K562 (cell line): ENCODE measurements at regions not wholly inside any gene's neighbourhood (a gene's known extent, or its start where the extent isn't known, plus 50 kb on each side); places are given as distances from the start of the nearest gene placed in this dataset.
A peak's percentile ranks its signal among the peaks of the same experiment; 100 is the strongest.

ENCODE experiments used
- ATAC-seq: fragments of 200-7000 bp; cut with Tn5 transposase; 3 replicates; pipeline ENCODE4 v1.9.1; 2020; ENCODE audit warnings: moderate library complexity
- BruUV-seq: library from RNA; stranded (reverse); fragments of 400-500 nt; replicated peaks from 2 replicates; lab custom pipeline; 2021; lab: Mats Ljungman, UMichigan
- CTCF ChIA-PET: fragments of 300-600 bp; formaldehyde crosslinking; extraction: SDS; loops from one replicate; lab custom pipeline; 2021; ENCODE audit warnings: low intra/inter-chr PET ratio; lab: Yijun Ruan, JAX
- POLR2A ChIA-PET: fragments of 300-600, 350-650 bp; sonication (Branson Sonifier 250); formaldehyde crosslinking; extraction: SDS; loops from one replicate; lab custom pipeline; 2021; ENCODE audit warnings: antibody characterized with exemption, inconsistent platforms; lab: Yijun Ruan, JAX
- DNase-seq, 4 experiments: peaks; one replicate each; pipeline versions ENCODE4 v3.0.0 to v3.0.0-alpha.2; 2011 to 2018; ENCODE audit warnings: low spot score in 3 of 4, mixed read lengths in 3 of 4; ENCODE audit errors: extremely low read depth in 1 of 4
- FAIRE-seq: peaks from 2 replicates; lab custom pipeline; 2011; peaks lifted over from hg19 to GRCh38; lab: Jason Lieb, UNC
- H2AFZ ChIP-seq: 2 replicates; pipeline ENCODE4 v1.6.0; 2011; ENCODE audit warnings: low read depth, low read length, control low read depth, inconsistent platforms
- H3K27ac ChIP-seq: fragments of 200-600 bp; 3 replicates; pipeline ENCODE4 v1.8.0; 2011; ENCODE audit warnings: low read depth, mild to moderate bottlenecking, control low read depth, inconsistent platforms, low read length, moderate library complexity, mixed read lengths; ENCODE audit errors: extremely low read depth
- H3K27me3 ChIP-seq, 2 experiments: fragments of 300-600 bp in 1 of 2; 2 replicates in 1 of 2; 3 replicates in 1 of 2; pipeline versions ENCODE4 v1.6.0 to v1.8.0; 2011; ENCODE audit warnings: inconsistent platforms in 2 of 2, low read length in 2 of 2, mild to moderate bottlenecking in 1 of 2, mixed read lengths in 1 of 2, moderate library complexity in 1 of 2; ENCODE audit not compliant: control insufficient read depth in 2 of 2, insufficient read depth in 2 of 2
- H3K36me3 ChIP-seq: fragments of 300-600 bp; 3 replicates; pipeline ENCODE4 v1.8.0; 2011; ENCODE audit warnings: mild to moderate bottlenecking, low read length, inconsistent platforms; ENCODE audit not compliant: control insufficient read depth, insufficient read depth
- H3K4me1 ChIP-seq, 2 experiments: fragments of 200-600 bp in 1 of 2; replicated peaks in 1 of 2; 2 replicates in 1 of 2; 3 replicates in 1 of 2; pipeline versions ENCODE4 v1.5.1 to v1.8.0; 2011; ENCODE audit warnings: inconsistent platforms in 2 of 2, low read length in 2 of 2, mild to moderate bottlenecking in 1 of 2, mixed read lengths in 1 of 2, moderate library complexity in 1 of 2; ENCODE audit not compliant: control insufficient read depth in 2 of 2, insufficient read depth in 2 of 2
- H3K4me2 ChIP-seq: 2 replicates; pipeline ENCODE4 v1.6.1; 2011; ENCODE audit warnings: low read length, control low read depth, inconsistent platforms, mixed read lengths; ENCODE audit not compliant: insufficient read depth
- H3K4me3 ChIP-seq: fragments of 200-600 bp; sonication (generic), shearing (Covaris generic); 2 replicates; pipeline ENCODE4 v1.5.1; 2016; ENCODE audit warnings: control low read depth, inconsistent platforms
- H3K79me2 ChIP-seq: fragments of 200-600 bp; 3 replicates; pipeline ENCODE4 v1.8.0; 2011; ENCODE audit warnings: low read length, inconsistent platforms; ENCODE audit not compliant: control insufficient read depth, insufficient read depth
- H3K9ac ChIP-seq, 2 experiments: 2 replicates each; pipeline versions ENCODE4 v1.6.0 to v1.6.1; 2011; ENCODE audit warnings: low read depth in 2 of 2, low read length in 2 of 2, control low read depth in 1 of 2, inconsistent platforms in 1 of 2, mild to moderate bottlenecking in 1 of 2, mixed read lengths in 1 of 2; ENCODE audit not compliant: insufficient read depth in 1 of 2
- H3K9me1 ChIP-seq: one replicate; pipeline ENCODE4 v1.6.0; 2011; ENCODE audit warnings: inconsistent platforms, mild to moderate bottlenecking, low read length, moderate library complexity; ENCODE audit not compliant: control insufficient read depth, insufficient read depth
- H3K9me3 ChIP-seq: replicated peaks from 2 replicates; pipeline ENCODE4 v1.5.1; 2011; ENCODE audit warnings: low read depth, low read length, inconsistent platforms; ENCODE audit not compliant: control insufficient read depth, insufficient read depth
- H4K20me1 ChIP-seq: replicated peaks from 2 replicates; pipeline ENCODE4 v1.6.1; 2011; ENCODE audit warnings: low read length, inconsistent platforms, mixed read lengths; ENCODE audit not compliant: control insufficient read depth, insufficient read depth
- POLR2AphosphoS2 ChIP-seq: IDR thresholded peaks from 2 replicates; pipeline ENCODE4 v1.6.1; 2012; ENCODE audit warnings: low read length, improper control_type of control experiment
- STAT5B ChIP-seq: fragments of 250-450 bp; sonication (Bioruptor Pico); IDR thresholded peaks from 2 replicates; pipeline ENCODE4 v1.8.0; 2021; ENCODE audit warnings: mild to moderate bottlenecking, inconsistent platforms
- ZBTB1 ChIP-seq: sonication (generic); formaldehyde crosslinking; IDR thresholded peaks from 2 replicates; pipeline ENCODE4 v1.8.1; 2023; ENCODE audit warnings: missing genetic modification reagents, low read depth, mild to moderate bottlenecking, borderline replicate concordance
- ZNF12 ChIP-seq: sonication (generic); formaldehyde crosslinking; IDR thresholded peaks from 2 replicates; pipeline ENCODE4 v1.4.0; 2020; ENCODE audit warnings: mild to moderate bottlenecking, missing genetic modification reagents
- WGBS: fragments of 100-300 bp; shearing (Covaris generic); methylation state at CpG from one replicate; pipeline ENCODE4 v1.1.6; 2016; ENCODE audit warnings: low coverage, mixed read lengths; ENCODE audit not compliant: insufficient coverage; ENCODE audit errors: missing lambda C conversion rate; 5-methylcytosine and 5-hydroxymethylcytosine counted together
- in situ Hi-C: fragments of 300-500 bp; cut with MboI; formaldehyde crosslinking; loops from 4 replicates; pipeline ENCODE4 v1.15.0; 2018; ENCODE audit warnings: inconsistent platforms, mixed read lengths
- intact Hi-C: fragments of 100-400 bp; cut with micrococcal nuclease; formaldehyde crosslinking; loops from 2 replicates; pipeline ENCODE4 v1.14.2; 2022
- TF ChIP-seq, protein P1 (sequence below): fragments of 450-650 bp; formaldehyde crosslinking; IDR thresholded peaks from 2 replicates; pipeline ENCODE4 v1.4.0; 2020; ENCODE audit warnings: mild to moderate bottlenecking, mixed read lengths

DNA sequence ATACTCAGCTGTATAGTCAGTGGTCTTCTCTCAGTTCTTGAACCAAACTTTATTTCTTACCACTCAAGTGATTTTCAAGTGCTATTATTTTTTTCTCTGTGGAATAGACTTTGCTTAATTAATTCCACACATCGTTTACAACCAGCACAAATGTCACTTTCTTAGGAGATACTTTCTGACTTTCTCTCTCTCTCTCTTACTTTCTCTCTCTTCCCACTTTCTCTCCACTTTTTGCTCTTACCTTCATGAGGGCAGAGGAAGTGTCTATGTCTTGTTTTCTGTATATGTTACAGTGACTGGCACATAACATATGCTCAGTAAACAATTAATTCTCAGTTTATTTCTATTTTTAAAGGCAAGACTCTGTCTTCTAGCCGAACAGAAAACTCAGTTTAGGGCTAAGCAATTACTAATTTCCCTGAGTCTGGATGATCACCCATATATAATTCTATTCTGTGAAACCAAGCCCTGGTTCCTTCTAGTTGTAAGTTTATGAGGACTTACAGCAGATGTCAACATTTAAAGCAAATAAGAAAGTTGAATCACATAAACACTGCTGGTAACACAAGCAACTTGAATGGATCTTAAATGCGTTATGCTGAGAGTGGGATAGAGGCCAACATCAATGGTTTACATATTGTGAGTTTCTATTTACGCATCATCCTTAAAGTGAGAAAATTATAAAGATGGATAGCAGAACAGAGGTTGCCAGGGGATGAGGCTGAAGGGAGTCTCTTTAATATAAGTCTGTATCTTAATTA, 791.4 kb downstream of the MTRR start (continued):
- TF ChIP-seq POLR2AphosphoS2, result no peak
- no peak for TF ChIP-seq ZBTB1 (CRISPR knock-in tag)
- TF ChIP-seq STAT5B (CRISPR knock-in tag), result no peak

- no TSS peak for BruUV-seq
- TF ChIP-seq, protein P1, sequence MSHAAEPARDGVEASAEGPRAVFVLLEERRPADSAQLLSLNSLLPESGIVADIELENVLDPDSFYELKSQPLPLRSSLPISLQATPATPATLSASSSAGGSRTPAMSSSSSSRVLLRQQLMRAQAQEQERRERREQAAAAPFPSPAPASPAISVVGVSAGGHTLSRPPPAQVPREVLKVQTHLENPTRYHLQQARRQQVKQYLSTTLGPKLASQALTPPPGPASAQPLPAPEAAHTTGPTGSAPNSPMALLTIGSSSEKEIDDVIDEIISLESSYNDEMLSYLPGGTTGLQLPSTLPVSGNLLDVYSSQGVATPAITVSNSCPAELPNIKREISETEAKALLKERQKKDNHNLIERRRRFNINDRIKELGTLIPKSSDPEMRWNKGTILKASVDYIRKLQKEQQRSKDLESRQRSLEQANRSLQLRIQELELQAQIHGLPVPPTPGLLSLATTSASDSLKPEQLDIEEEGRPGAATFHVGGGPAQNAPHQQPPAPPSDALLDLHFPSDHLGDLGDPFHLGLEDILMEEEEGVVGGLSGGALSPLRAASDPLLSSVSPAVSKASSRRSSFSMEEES (CRISPR knock-in tag), result peak; percentile 83
- no peak for TF ChIP-seq ZNF12 (CRISPR knock-in tag)
- POLR2A ChIA-PET, result no interaction called here
- no peaks in the 10 kb centered on the region for H3K4me1 ChIP-seq
- DNase-seq, result no peak
- no peak overlapping the region for H3K4me2 ChIP-seq
- in situ Hi-C loops, result no loop called here
- CTCF ChIA-PET, result no interaction called here
- WGBS, result 0% methylated on average over 6 of the region's 6 CpGs
- H3K4me3 ChIP-seq, result no peak overlapping the region
- no peak overlapping the region for H3K27ac ChIP-seq
- no peak overlapping the region for H3K9ac ChIP-seq
- H3K27me3 ChIP-seq, result no peaks in the 10 kb centered on the region
- no peaks in the 10 kb centered on the region for H3K36me3 ChIP-seq
- ATAC-seq, result no peak
- H2AFZ ChIP-seq, result no peak overlapping the region
- H3K79me2 ChIP-seq, result no peaks in the 10 kb centered on the region
- no peak for FAIRE-seq
- no peaks in the 10 kb centered on the region for H4K20me1 ChIP-seq
- H3K9me1 ChIP-seq, result no peaks in the 10 kb centered on the region
- intact Hi-C loops, result no loop called here
- no peaks in the 10 kb centered on the region; the same call in 1 of the 2 replicates for H3K9me3 ChIP-seq
Observed at GRCh38 chr5:8663374-8663773, 794.4 kb downstream of the MTRR start.
